Natural killer cell (primary cell): ENCODE measurements at regions not wholly inside any gene's neighbourhood (a gene's known extent, or its start where the extent isn't known, plus 50 kb on each side); places are given as distances from the start of the nearest gene placed in this dataset.

Experiments
- ATAC-seq, 3 donors: fragments of 150-1000 bp in 2 of 3; fragments of 200-7000 bp in 1 of 3; cut with Tn5 transposase; 1 replicate in 1 of 3; 2 replicates in 2 of 3; pipeline ENCODE4 v1.10.0; 2021; ENCODE audit warnings: mild to moderate bottlenecking in 2 of 3, moderate library complexity in 2 of 3
- DNase-seq, 2 donors: peaks; one replicate each; pipeline versions ENCODE4 v3.0.0 to v3.0.0-alpha.2; 2013 to 2021; ENCODE audit warnings: mixed read lengths in 1 of 2
- H3K27ac ChIP-seq: one replicate; pipeline ENCODE4 v1.5.1; 2013; ENCODE audit warnings: mild to moderate bottlenecking, low read length
- H3K27me3 ChIP-seq: one replicate; pipeline ENCODE4 v1.6.1; 2013; ENCODE audit warnings: low read length; ENCODE audit not compliant: control insufficient read depth, insufficient read depth
- H3K36me3 ChIP-seq: one replicate; pipeline ENCODE4 v1.6.1; 2013; ENCODE audit warnings: low read length; ENCODE audit not compliant: control insufficient read depth, insufficient read depth
- H3K4me1 ChIP-seq: one replicate; pipeline ENCODE4 v1.6.1; 2013; ENCODE audit warnings: low read length; ENCODE audit not compliant: control insufficient read depth, insufficient read depth
- H3K4me3 ChIP-seq: one replicate; pipeline ENCODE4 v1.5.1; 2013; ENCODE audit warnings: low read length
- H3K9me3 ChIP-seq: one replicate; pipeline ENCODE4 v1.6.1; 2013; ENCODE audit warnings: low read length; ENCODE audit not compliant: control insufficient read depth, insufficient read depth
- H3K27ac Mint-ChIP-seq, 2 donors: one replicate each; pipeline ENCODE4 v1.8.0; 2022; ENCODE audit warnings: mild to moderate bottlenecking in 2 of 2, mixed read lengths in 2 of 2, moderate library complexity in 1 of 2
- H3K27me3 Mint-ChIP-seq, 2 donors: one replicate each; pipeline ENCODE4 v1.8.0; 2022; ENCODE audit warnings: low read depth in 2 of 2, mixed read lengths in 2 of 2
- H3K36me3 Mint-ChIP-seq: one replicate; pipeline ENCODE4 v1.8.0; 2022; ENCODE audit warnings: mixed read lengths
- H3K4me1 Mint-ChIP-seq, 2 donors: one replicate each; pipeline ENCODE4 v1.8.0; 2022; ENCODE audit warnings: mixed read lengths in 2 of 2
- H3K4me3 Mint-ChIP-seq: one replicate; pipeline ENCODE4 v1.8.0; 2022; ENCODE audit warnings: mild to moderate bottlenecking, moderate library complexity, mixed read lengths
- H3K9me3 Mint-ChIP-seq, 2 donors: one replicate each; pipeline ENCODE4 v1.8.0; 2022; ENCODE audit warnings: mixed read lengths in 2 of 2
- CTCF ChIP-seq: fragments of 200-600 bp; IDR thresholded peaks from one replicate; pipeline ENCODE4 v1.8.0; 2022; ENCODE audit warnings: antibody characterized with exemption
- WGBS: methylation state at CpG from one replicate; pipeline ENCODE4 v1.1.7; 2013; ENCODE audit warnings: missing lambda C conversion rate; ENCODE audit not compliant: insufficient coverage; 5-methylcytosine and 5-hydroxymethylcytosine counted together
- intact Hi-C: fragments of 100-400 bp; cut with micrococcal nuclease; formaldehyde crosslinking; loops from one replicate; pipeline ENCODE4 v1.14.2; 2022

GRCh38 chr7:85950871-85951270 is 692.8 kb upstream of the GRM3 start:
- no peaks in the 10 kb centered on the region for H3K4me1 ChIP-seq
- no peak for ATAC-seq
- Mint-ChIP-seq H3K4me1 (no peaks in the 10 kb centered on the region), H3K9me3 (peaks cover 13 to 24% of the 10 kb centered on the region in 2 donors), H3K36me3 (peaks cover 19% of the 10 kb centered on the region), H3K27ac (no peak overlapping the region), H3K27me3 (no peaks in the 10 kb centered on the region), H3K4me3 (no peak overlapping the region)
- DNase-seq = no peak
- no peak overlapping the region for H3K27ac ChIP-seq
- H3K9me3 ChIP-seq = peaks cover 14% of the 10 kb centered on the region
- TF ChIP-seq CTCF = no peak
- no CpG with 5 or more reads among the region's 1 CpG for WGBS
- no peaks in the 10 kb centered on the region for H3K36me3 ChIP-seq
- no peaks in the 10 kb centered on the region for H3K27me3 ChIP-seq
- H3K4me3 ChIP-seq = no peak overlapping the region
- intact Hi-C loops = no loop called here

DNA sequence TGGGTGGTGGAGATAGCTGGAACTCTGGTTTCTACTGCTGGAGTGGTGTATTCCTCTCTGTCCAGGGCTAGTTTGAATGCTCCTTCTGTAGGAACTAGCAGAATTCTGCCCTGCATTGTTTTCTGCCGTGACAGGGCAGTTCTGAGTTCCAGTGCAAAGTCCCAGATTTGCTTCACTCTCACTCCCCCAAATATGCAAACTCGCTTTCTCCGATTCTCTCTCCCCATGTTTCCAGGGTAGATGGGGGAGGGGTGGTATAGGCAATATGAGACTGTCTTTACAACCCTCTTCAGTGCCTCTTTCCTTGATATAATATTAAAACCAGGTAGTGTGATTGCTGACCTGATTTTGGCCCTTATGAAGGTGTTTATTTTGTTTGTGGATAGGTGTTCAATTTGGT is 693.3 kb upstream of the GRM3 start:
- Mint-ChIP-seq H3K27me3 (no peaks in the 10 kb centered on the region), H3K27ac (no peak overlapping the region), H3K4me1 (no peaks in the 10 kb centered on the region), H3K9me3 (peaks cover 13 to 21% of the 10 kb centered on the region in 2 donors), H3K36me3 (peaks cover 19% of the 10 kb centered on the region), H3K4me3 (no peak overlapping the region)
- no peak for DNase-seq
- intact Hi-C loops = no loop called here
- H3K4me1 ChIP-seq = no peaks in the 10 kb centered on the region
- H3K36me3 ChIP-seq = no peaks in the 10 kb centered on the region
- no peak overlapping the region for H3K27ac ChIP-seq
- no peaks in the 10 kb centered on the region for H3K27me3 ChIP-seq
- H3K9me3 ChIP-seq = peaks cover 14% of the 10 kb centered on the region
- ATAC-seq = no peak
- TF ChIP-seq CTCF = no peak
- H3K4me3 ChIP-seq = no peak overlapping the region
- WGBS = 71% methylated on average over 1 of the region's 3 CpGs

- no peak overlapping the region for H3K27ac Mint-ChIP-seq
- H3K9me3 ChIP-seq = peaks cover 14% of the 10 kb centered on the region
- H3K9me3 Mint-ChIP-seq = peaks cover 17 to 19% of the 10 kb centered on the region in 2 donors
- no peak for ATAC-seq
- intact Hi-C loops = no loop called here
- H3K27ac ChIP-seq = no peak overlapping the region
- H3K27me3 Mint-ChIP-seq = no peaks in the 10 kb centered on the region
- no peak for DNase-seq
- H3K4me3 ChIP-seq = no peak overlapping the region
- H3K36me3 ChIP-seq = no peaks in the 10 kb centered on the region
- H3K4me3 Mint-ChIP-seq = no peak overlapping the region
- no peak for TF ChIP-seq CTCF
- H3K27me3 ChIP-seq = no peaks in the 10 kb centered on the region
- H3K4me1 ChIP-seq = no peaks in the 10 kb centered on the region
- H3K36me3 Mint-ChIP-seq = peaks cover 19% of the 10 kb centered on the region
- H3K4me1 Mint-ChIP-seq = no peaks in the 10 kb centered on the region
These were observed 695.9 kb upstream of the GRM3 start for GRCh38 chr7:85947767-85948166.

DNA sequence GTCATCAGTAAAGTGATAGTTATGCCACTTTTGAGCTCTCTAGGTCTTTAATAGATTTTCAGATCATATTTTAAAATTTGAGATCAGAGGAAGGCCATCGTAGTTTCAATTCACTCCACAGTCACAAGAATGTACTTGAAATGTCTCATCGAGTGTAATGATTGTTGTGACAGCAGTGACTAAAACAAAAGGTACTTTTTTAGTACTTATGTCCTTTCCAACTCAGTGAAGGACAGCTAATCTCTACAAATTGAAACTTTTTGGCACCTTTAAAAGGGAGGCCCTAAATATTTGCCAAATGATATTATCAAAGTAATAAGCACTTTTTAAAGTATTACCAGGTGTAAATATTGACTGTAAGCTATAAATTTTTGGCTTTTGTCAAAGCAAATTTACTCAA is 702.9 kb upstream of the GRM3 start:
- Histone ChIP-seq H3K4me1 (no peaks in the 10 kb centered on the region), H3K9me3 (peaks cover 3% of the 10 kb centered on the region), H3K4me3 (no peak overlapping the region), H3K36me3 (no peaks in the 10 kb centered on the region), H3K27me3 (no peaks in the 10 kb centered on the region), H3K27ac (no peak overlapping the region)
- DNase-seq (no peak), ATAC-seq (no peak)
- Mint-ChIP-seq H3K36me3 (peaks cover 7% of the 10 kb centered on the region), H3K27ac (no peak overlapping the region), H3K27me3 (no peaks in the 10 kb centered on the region), H3K9me3 (peaks cover 8 to 17% of the 10 kb centered on the region in 2 donors), H3K4me1 (no peaks in the 10 kb centered on the region), H3K4me3 (no peak overlapping the region)
- 60% methylated on average over 1 of the region's 2 CpGs for WGBS
- no peak for TF ChIP-seq CTCF
- intact Hi-C loops = no loop called here
